HepG2 (cell line): ENCODE measurements at regions not wholly inside any gene's neighbourhood (a gene's known extent, or its start where the extent isn't known, plus 50 kb on each side); places are given as distances from the start of the nearest gene placed in this dataset.

ENCODE experiments used
- BRD4 ChIP-seq: sonication (generic); formaldehyde crosslinking; IDR thresholded peaks from 2 replicates; pipeline ENCODE4 v1.4.0; 2020; ENCODE audit warnings: missing genetic modification reagents
- CAMTA2 ChIP-seq: sonication (generic); formaldehyde crosslinking; IDR thresholded peaks from 2 replicates; pipeline ENCODE4 v1.4.0; 2020; ENCODE audit warnings: mild to moderate bottlenecking, missing genetic modification reagents, borderline replicate concordance
- HNF4G ChIP-seq, 2 experiments: sonication (generic) in 1 of 2; formaldehyde crosslinking in 1 of 2; IDR thresholded peaks; 2 replicates each; pipeline versions ENCODE4 v1.4.0 to v1.6.1; 2011 to 2020; ENCODE audit warnings: borderline replicate concordance in 2 of 2, low read depth in 2 of 2, mild to moderate bottlenecking in 2 of 2, low read length in 1 of 2, missing genetic modification reagents in 1 of 2, moderate library complexity in 1 of 2
- HNRNPL ChIP-seq: fragments of 200-400 bp; formaldehyde crosslinking; IDR thresholded peaks from 2 replicates; pipeline ENCODE4 v1.6.1; 2017; ENCODE audit warnings: mild to moderate bottlenecking, low read depth, low read length
- HOXA9 ChIP-seq: sonication (generic); formaldehyde crosslinking; IDR thresholded peaks from 2 replicates; pipeline ENCODE4 v1.8.1; 2022; ENCODE audit warnings: missing genetic modification reagents, mild to moderate bottlenecking, moderate library complexity, borderline replicate concordance
- MXI1 ChIP-seq: IDR thresholded peaks from 3 replicates; pipeline ENCODE4 v1.6.1; 2012; ENCODE audit warnings: low read depth, low read length, inconsistent platforms, borderline replicate concordance
- NFATC3 ChIP-seq: sonication (generic); formaldehyde crosslinking; IDR thresholded peaks from 2 replicates; pipeline ENCODE4 v1.5.1; 2020; ENCODE audit warnings: mild to moderate bottlenecking, missing genetic modification reagents
- NFIB ChIP-seq: sonication (generic); formaldehyde crosslinking; IDR thresholded peaks from 2 replicates; pipeline ENCODE4 v1.9.0; 2021; ENCODE audit warnings: missing genetic modification reagents, mild to moderate bottlenecking, borderline replicate concordance
- PAXIP1 ChIP-seq: sonication (generic); formaldehyde crosslinking; conservative IDR thresholded peaks from 2 replicates; pipeline ENCODE4 v1.4.0; 2020; ENCODE audit warnings: mild to moderate bottlenecking, missing genetic modification reagents, moderate library complexity
- RARG ChIP-seq: sonication (generic); formaldehyde crosslinking; IDR thresholded peaks from 2 replicates; pipeline ENCODE4 v1.4.0; 2020; ENCODE audit warnings: low read depth, mild to moderate bottlenecking, missing genetic modification reagents
- RFXAP ChIP-seq: sonication (generic); formaldehyde crosslinking; IDR thresholded peaks from 2 replicates; pipeline ENCODE4 v1.4.0; 2020; ENCODE audit warnings: missing genetic modification reagents, borderline replicate concordance
- SALL1 ChIP-seq: sonication (generic); formaldehyde crosslinking; IDR thresholded peaks from 2 replicates; pipeline ENCODE4 v1.8.0; 2022; ENCODE audit warnings: mild to moderate bottlenecking, missing genetic modification reagents
- SIX4 ChIP-seq: sonication (generic); formaldehyde crosslinking; IDR thresholded peaks from 2 replicates; pipeline ENCODE4 v1.4.0; 2020; ENCODE audit warnings: missing genetic modification reagents
- SP2 ChIP-seq: sonication (generic); formaldehyde crosslinking; IDR thresholded peaks from 2 replicates; pipeline ENCODE4 v1.5.1; 2020; ENCODE audit warnings: mild to moderate bottlenecking, missing genetic modification reagents
- TAF15 ChIP-seq: fragments of 200-400 bp; formaldehyde crosslinking; IDR thresholded peaks from one replicate; pipeline ENCODE4 v1.6.1; 2018; ENCODE audit warnings: mild to moderate bottlenecking, low read depth, low read length; ENCODE audit not compliant: poor library complexity, severe bottlenecking
- TBX3 ChIP-seq: fragments of 450-650 bp; IDR thresholded peaks from 2 replicates; pipeline ENCODE4 v1.6.1; 2017; ENCODE audit warnings: antibody characterized with exemption, mild to moderate bottlenecking, inconsistent platforms, borderline replicate concordance
- TRAFD1 ChIP-seq: sonication (generic); formaldehyde crosslinking; IDR thresholded peaks from 2 replicates; pipeline ENCODE4 v1.5.1; 2020; ENCODE audit warnings: missing genetic modification reagents, mild to moderate bottlenecking, borderline replicate concordance
- ZC3H13 ChIP-seq: sonication (generic); formaldehyde crosslinking; IDR thresholded peaks from 2 replicates; pipeline ENCODE4 v1.8.1; 2023; ENCODE audit warnings: mild to moderate bottlenecking, missing genetic modification reagents, moderate library complexity
- ZMAT3 ChIP-seq: sonication (generic); formaldehyde crosslinking; conservative IDR thresholded peaks from 2 replicates; pipeline ENCODE4 v1.7.0; 2021; ENCODE audit warnings: missing genetic modification reagents
- ZNF138 ChIP-seq: sonication (generic); formaldehyde crosslinking; IDR thresholded peaks from 2 replicates; pipeline ENCODE4 v1.5.0; 2020; ENCODE audit warnings: mild to moderate bottlenecking, low read depth, missing genetic modification reagents
- ZNF235 ChIP-seq: sonication (generic); formaldehyde crosslinking; IDR thresholded peaks from 2 replicates; pipeline ENCODE4 v1.8.1; 2023; ENCODE audit warnings: mild to moderate bottlenecking, missing genetic modification reagents, borderline replicate concordance
- ZNF430 ChIP-seq: sonication (generic); formaldehyde crosslinking; IDR thresholded peaks from 2 replicates; pipeline ENCODE4 v1.9.0; 2021; ENCODE audit warnings: mild to moderate bottlenecking, missing genetic modification reagents
- ZNF441 ChIP-seq: sonication (generic); formaldehyde crosslinking; IDR thresholded peaks from 2 replicates; pipeline ENCODE4 v1.7.0; 2021; ENCODE audit warnings: missing genetic modification reagents, borderline replicate concordance
- ZNF567 ChIP-seq: sonication (generic); formaldehyde crosslinking; IDR thresholded peaks from 2 replicates; pipeline ENCODE4 v1.8.1; 2023; ENCODE audit warnings: mild to moderate bottlenecking, missing genetic modification reagents, borderline replicate concordance
- ZNF598 ChIP-seq: sonication (generic); formaldehyde crosslinking; IDR thresholded peaks from 2 replicates; pipeline ENCODE4 v1.5.1; 2020; ENCODE audit warnings: mild to moderate bottlenecking, missing genetic modification reagents, borderline replicate concordance
- ZSCAN31 ChIP-seq: sonication (generic); formaldehyde crosslinking; IDR thresholded peaks from 2 replicates; pipeline ENCODE4 v1.5.0; 2020; ENCODE audit warnings: low read depth, mild to moderate bottlenecking, missing genetic modification reagents

- TF ChIP-seq BRD4 (CRISPR knock-in tag) (no peak), ZNF138 (CRISPR knock-in tag) (no peak), ZC3H13 (CRISPR knock-in tag) (no peak), ZNF567 (CRISPR knock-in tag) (no peak), MXI1 (no peak), HNRNPL (no peak), ZNF598 (no peak), ZNF430 (CRISPR knock-in tag) (no peak), ZNF235 (CRISPR knock-in tag) (no peak), TAF15 (no peak), TRAFD1 (CRISPR knock-in tag) (peak; percentile 84; the same call in 1 of the 2 replicates), ZNF441 (CRISPR knock-in tag) (no peak), SP2 (no peak), HNF4G (IDR thresholded peaks at IDR 0.05; ENCODE audit: borderline replicate concordance, low read depth, low read length) (no peak), HNF4G (CRISPR knock-in tag; IDR thresholded peaks at IDR 0.05; ENCODE audit: borderline replicate concordance, low read depth) (0 out of 2 replicates have a peak, but pooled peaks have one; percentile 22), NFIB (no peak), TBX3 (no peak), NFATC3 (CRISPR knock-in tag) (no peak), ZMAT3 (CRISPR knock-in tag) (no peak), RARG (CRISPR knock-in tag) (peak; percentile 62; the same call in 1 of the 2 replicates), PAXIP1 (CRISPR knock-in tag) (peak; percentile 48), SALL1 (CRISPR knock-in tag) (peak; percentile 58; the same call in 1 of the 2 replicates), HOXA9 (CRISPR knock-in tag) (no peak), SIX4 (CRISPR knock-in tag) (no peak), CAMTA2 (no peak), ZSCAN31 (CRISPR knock-in tag) (no peak), RFXAP (CRISPR knock-in tag) (no peak)
Observed at GRCh38 chr6:131519670-131520436, 53.2 kb upstream of the ARG1 start (continued).
